NB4 (cell line): ENCODE measurements at regions not wholly inside any gene's neighbourhood (a gene's known extent, or its start where the extent isn't known, plus 50 kb on each side); places are given as distances from the start of the nearest gene placed in this dataset.

Source experiments
- MYC ChIP-seq: IDR thresholded peaks from 2 replicates; pipeline ENCODE4 v1.6.1; 2011; ENCODE audit warnings: low read depth, low read length
- POLR2A ChIP-seq: IDR thresholded peaks from 2 replicates; pipeline ENCODE4 v1.6.1; 2011; ENCODE audit warnings: mild to moderate bottlenecking; ENCODE audit not compliant: insufficient read length; ENCODE audit errors: extremely low read depth
- TF ChIP-seq, protein P1 (sequence below): IDR thresholded peaks from one replicate; pipeline ENCODE4 v1.5.1; 2012; ENCODE audit warnings: low read depth, low read length
- TF ChIP-seq, protein P2 (sequence below): IDR thresholded peaks from 2 replicates; pipeline ENCODE4 v1.6.1; 2011; ENCODE audit warnings: low read depth, low read length

DNA sequence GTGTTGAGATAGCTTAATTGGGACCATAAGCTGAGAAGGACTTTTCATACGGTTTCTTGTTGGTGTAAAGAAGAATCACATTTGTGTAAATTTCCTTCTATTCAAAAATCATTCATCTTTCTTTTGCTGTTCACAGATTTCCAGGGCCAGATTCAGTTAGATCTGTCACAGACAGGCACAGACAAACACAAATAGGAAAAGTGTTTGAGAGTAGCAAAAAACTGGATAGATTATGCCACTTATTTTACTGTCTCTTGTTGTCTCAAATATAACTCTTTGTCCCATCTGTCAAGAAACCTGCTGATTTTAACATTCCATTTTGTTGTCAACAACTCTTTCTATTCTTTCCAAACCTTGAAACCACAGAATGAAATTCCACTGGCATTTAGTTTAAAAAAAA is 142.8 kb downstream of the ID4 start:
- TF ChIP-seq, protein P1, sequence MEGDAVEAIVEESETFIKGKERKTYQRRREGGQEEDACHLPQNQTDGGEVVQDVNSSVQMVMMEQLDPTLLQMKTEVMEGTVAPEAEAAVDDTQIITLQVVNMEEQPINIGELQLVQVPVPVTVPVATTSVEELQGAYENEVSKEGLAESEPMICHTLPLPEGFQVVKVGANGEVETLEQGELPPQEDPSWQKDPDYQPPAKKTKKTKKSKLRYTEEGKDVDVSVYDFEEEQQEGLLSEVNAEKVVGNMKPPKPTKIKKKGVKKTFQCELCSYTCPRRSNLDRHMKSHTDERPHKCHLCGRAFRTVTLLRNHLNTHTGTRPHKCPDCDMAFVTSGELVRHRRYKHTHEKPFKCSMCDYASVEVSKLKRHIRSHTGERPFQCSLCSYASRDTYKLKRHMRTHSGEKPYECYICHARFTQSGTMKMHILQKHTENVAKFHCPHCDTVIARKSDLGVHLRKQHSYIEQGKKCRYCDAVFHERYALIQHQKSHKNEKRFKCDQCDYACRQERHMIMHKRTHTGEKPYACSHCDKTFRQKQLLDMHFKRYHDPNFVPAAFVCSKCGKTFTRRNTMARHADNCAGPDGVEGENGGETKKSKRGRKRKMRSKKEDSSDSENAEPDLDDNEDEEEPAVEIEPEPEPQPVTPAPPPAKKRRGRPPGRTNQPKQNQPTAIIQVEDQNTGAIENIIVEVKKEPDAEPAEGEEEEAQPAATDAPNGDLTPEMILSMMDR, result no peak
- TF ChIP-seq MYC (no peak), POLR2A (no peak)
- TF ChIP-seq, protein P2, sequence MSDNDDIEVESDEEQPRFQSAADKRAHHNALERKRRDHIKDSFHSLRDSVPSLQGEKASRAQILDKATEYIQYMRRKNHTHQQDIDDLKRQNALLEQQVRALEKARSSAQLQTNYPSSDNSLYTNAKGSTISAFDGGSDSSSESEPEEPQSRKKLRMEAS, result no peak
